SK-N-SH (cell line): ENCODE measurements at regions not wholly inside any gene's neighbourhood (a gene's known extent, or its start where the extent isn't known, plus 50 kb on each side); places are given as distances from the start of the nearest gene placed in this dataset.
"Not testable (repeated sequence)": the region's sequence is repeated elsewhere in the genome, so short reads cannot be mapped to it uniquely, and the experiment has no call there.

ENCODE experiments used
- CTCF ChIA-PET: fragments of 300-600, 350-600 bp; formaldehyde crosslinking; extraction: SDS; loops from one replicate; lab custom pipeline; 2021; lab: Yijun Ruan, JAX
- POLR2A ChIA-PET: fragments of 350-600 bp; sonication (Branson Sonifier 250); formaldehyde crosslinking; extraction: SDS; loops from one replicate; lab custom pipeline; 2020; ENCODE audit warnings: antibody characterized with exemption, inconsistent platforms; lab: Yijun Ruan, JAX
- DNase-seq: peaks from one replicate; pipeline ENCODE4 v3.0.0; 2012
- H2AFZ ChIP-seq: fragments of 200-600 bp; sonication (generic); 2 replicates; pipeline ENCODE4 v1.8.1; 2016; ENCODE audit warnings: antibody characterized with exemption, mild to moderate bottlenecking, low read depth
- H3F3A ChIP-seq: fragments of 200-600 bp; sonication (generic); replicated peaks from 2 replicates; pipeline ENCODE3; 2016; ENCODE audit warnings: antibody characterized with exemption, mild to moderate bottlenecking; ENCODE audit not compliant: insufficient read depth
- H3K27ac ChIP-seq, 2 experiments: fragments of 200-500 bp in 1 of 2; fragments of 200-600 bp in 1 of 2; sonication (Bioruptor generic) in 1 of 2; sonication (generic), shearing (Covaris generic) in 1 of 2; 2 replicates each; pipeline versions ENCODE4 v1.5.1 to v1.6.1; 2014 to 2016; ENCODE audit warnings: low read depth in 2 of 2, inconsistent platforms in 1 of 2, low read length in 1 of 2, mild to moderate bottlenecking in 1 of 2, mixed read lengths in 1 of 2
- H3K27me3 ChIP-seq: fragments of 200-600 bp; sonication (generic), shearing (Covaris generic); 2 replicates; pipeline ENCODE4 v1.6.1; 2016; ENCODE audit warnings: mixed run types; ENCODE audit not compliant: insufficient read depth
- H3K36me3 ChIP-seq, 2 experiments: fragments of 200-500 bp in 1 of 2; fragments of 200-600 bp in 1 of 2; sonication (Bioruptor generic) in 1 of 2; sonication (generic) in 1 of 2; replicated peaks in 1 of 2; 2 replicates each; pipeline versions ENCODE3 to v1.5.1; 2014 to 2016; ENCODE audit warnings: low read length in 1 of 2, mild to moderate bottlenecking in 1 of 2; ENCODE audit not compliant: insufficient read depth in 2 of 2, control insufficient read depth in 1 of 2
- H3K4me1 ChIP-seq, 2 experiments: fragments of 200-500 bp in 1 of 2; fragments of 200-600 bp in 1 of 2; sonication (Bioruptor generic) in 1 of 2; sonication (generic), shearing (Covaris generic) in 1 of 2; 2 replicates each; pipeline versions ENCODE4 v1.5.1 to v1.6.1; 2014 to 2016; ENCODE audit warnings: low read depth in 1 of 2, low read length in 1 of 2, mixed run types in 1 of 2; ENCODE audit not compliant: insufficient read depth in 2 of 2, control insufficient read depth in 1 of 2
- H3K4me2 ChIP-seq: fragments of 200-600 bp; sonication (generic), shearing (Covaris generic); 2 replicates; pipeline ENCODE4 v1.6.1; 2017; ENCODE audit warnings: mixed run types
- H3K4me3 ChIP-seq, 2 experiments: fragments of 200-500 bp in 1 of 2; fragments of 200-600 bp in 1 of 2; sonication (Bioruptor generic) in 1 of 2; sonication (generic), shearing (Covaris generic) in 1 of 2; 2 replicates each; pipeline versions ENCODE4 v1.5.1 to v1.8.1; 2014 to 2016; ENCODE audit warnings: low read depth in 2 of 2, inconsistent platforms in 1 of 2, low read length in 1 of 2, mild to moderate bottlenecking in 1 of 2, mixed read lengths in 1 of 2, moderate library complexity in 1 of 2
- H3K79me2 ChIP-seq: fragments of 200-600 bp; sonication (generic); 2 replicates; pipeline ENCODE4 v1.8.1; 2017; ENCODE audit warnings: mild to moderate bottlenecking; ENCODE audit not compliant: insufficient read depth
- H3K9ac ChIP-seq: fragments of 200-600 bp; sonication (generic); 2 replicates; pipeline ENCODE4 v1.6.1; 2017; ENCODE audit warnings: mixed run types
- H3K9me2 ChIP-seq: fragments of 200-600 bp; sonication (generic); 2 replicates; pipeline ENCODE4 v1.6.1; 2017; ENCODE audit warnings: mixed run types
- H3K9me3 ChIP-seq: fragments of 200-600 bp; sonication (generic); 2 replicates; pipeline ENCODE4 v1.6.1; 2017; ENCODE audit warnings: mixed run types, mild to moderate bottlenecking, moderate library complexity
- H4K20me1 ChIP-seq: fragments of 200-600 bp; sonication (generic); 2 replicates; pipeline ENCODE4 v1.6.1; 2017; ENCODE audit warnings: mild to moderate bottlenecking, mixed run types; ENCODE audit not compliant: insufficient read depth
- CHD2 ChIP-seq: fragments of 150-350 bp; IDR thresholded peaks from 2 replicates; pipeline ENCODE4 v1.6.1; 2018; ENCODE audit warnings: low read length; ENCODE audit not compliant: partially characterized antibody
- MAX ChIP-seq: IDR thresholded peaks from 2 replicates; pipeline ENCODE4 v1.4.0; 2012; ENCODE audit warnings: low read depth
- MXI1 ChIP-seq: IDR thresholded peaks from 2 replicates; pipeline ENCODE4 v1.6.1; 2012; ENCODE audit warnings: mild to moderate bottlenecking, low read depth, low read length, improper control_type of control experiment
- NFIC ChIP-seq: IDR thresholded peaks from 2 replicates; pipeline ENCODE4 v1.4.0; 2012; ENCODE audit warnings: borderline replicate concordance
- SMC3 ChIP-seq: IDR thresholded peaks from 2 replicates; pipeline ENCODE4 v1.6.1; 2012; ENCODE audit warnings: low read depth, low read length, improper control_type of control experiment
- TEAD4 ChIP-seq: IDR thresholded peaks from 2 replicates; pipeline ENCODE4 v1.4.0; 2012; ENCODE audit warnings: mild to moderate bottlenecking, borderline replicate concordance; ENCODE audit not compliant: insufficient read depth
- USF1 ChIP-seq: IDR thresholded peaks from 2 replicates; pipeline ENCODE4 v1.4.0; 2012; ENCODE audit warnings: low read depth, borderline replicate concordance
- YY1 ChIP-seq: IDR thresholded peaks from 2 replicates; pipeline ENCODE4 v1.4.0; 2012; ENCODE audit warnings: low read depth, mild to moderate bottlenecking
- WGBS: methylation state at CpG from one replicate; pipeline ENCODE4 v1.1.6; 2017; ENCODE audit warnings: low lambda C conversion rate; 5-methylcytosine and 5-hydroxymethylcytosine counted together

- CTCF ChIA-PET = no interaction called here
These were observed 197.3 kb downstream of the ANKRD30B start for GRCh38 chr18:14945286-14945685.

GRCh38 chr18:14945984-14946383 lies 198.0 kb downstream of the ANKRD30B start:
- Histone ChIP-seq H4K20me1 (no peaks in the 10 kb centered on the region), H3K4me2 (no peak overlapping the region), H3K27me3 (peaks cover 34% of the 10 kb centered on the region; the same call in 1 of the 2 replicates), H3K79me2 (no peaks in the 10 kb centered on the region), H3K27ac (no peak overlapping the region), H2AFZ (no peak overlapping the region), H3K9me2 (no peaks in the 10 kb centered on the region), H3K4me1 (no peaks in the 10 kb centered on the region), H3K4me3 (no peak overlapping the region), H3K36me3 (no peaks in the 10 kb centered on the region), H3K9ac (no peak overlapping the region), H3F3A (no peaks in the 10 kb centered on the region), H3K9me3 (no peaks in the 10 kb centered on the region)
- ChIA-PET CTCF (no interaction called here), POLR2A (no interaction called here)
- 13% methylated on average over 7 of the region's 7 CpGs for WGBS
- no peak for DNase-seq
- TF ChIP-seq MAX = peak; percentile 70
- TF ChIP-seq CHD2 = no peak
- peak; percentile 56; the same call in 1 of the 2 replicates for TF ChIP-seq USF1
- TF ChIP-seq TEAD4 = no peak
- TF ChIP-seq YY1 = no peak

More at GRCh38 chr18:14945286-14945685, 197.3 kb downstream of the ANKRD30B start:
- Histone ChIP-seq H2AFZ (no peak overlapping the region), H4K20me1 (no peaks in the 10 kb centered on the region), H3K4me2 (no peak overlapping the region), H3K9me3 (no peaks in the 10 kb centered on the region), H3K9me2 (no peaks in the 10 kb centered on the region), H3K79me2 (no peaks in the 10 kb centered on the region), H3K9ac (no peak overlapping the region), H3K4me1 (no peaks in the 10 kb centered on the region), H3K27ac (no peak overlapping the region), H3K27me3 (peaks cover 41% of the 10 kb centered on the region; the same call in 1 of the 2 replicates), H3K4me3 (no peak overlapping the region), H3F3A (no peaks in the 10 kb centered on the region), H3K36me3 (no peaks in the 10 kb centered on the region)
- DNase-seq = no peak
- TF ChIP-seq SMC3 (no peak), MXI1 (no peak), NFIC (no peak)
- 13% methylated on average over 1 of the region's 4 CpGs for WGBS
- POLR2A ChIA-PET = no interaction called here

- H3K4me1 ChIP-seq, DNase-seq, H3K27ac ChIP-seq, H2AFZ ChIP-seq, H3F3A ChIP-seq, H3K4me2 ChIP-seq, H3K4me3 ChIP-seq, H3K9ac ChIP-seq, H3K9me3 ChIP-seq, POLR2A ChIA-PET, H3K36me3 ChIP-seq, H3K79me2 ChIP-seq, CTCF ChIA-PET, H3K9me2 ChIP-seq, H4K20me1 ChIP-seq: not testable (repeated sequence)
- WGBS = 13% methylated on average over 7 of the region's 7 CpGs
- H3K27me3 ChIP-seq = peaks cover 25% of the 10 kb centered on the region; the same call in 1 of the 2 replicates
These were observed 198.9 kb downstream of the ANKRD30B start for GRCh38 chr18:14946741-14947470.
